ENCODE measurements at regions not wholly inside any gene's neighbourhood (a gene's known extent, or its start where the extent isn't known, plus 50 kb on each side); places are given as distances from the start of the nearest gene placed in this dataset.
A peak's percentile ranks its signal among the peaks of the same experiment; 100 is the strongest.

DNA sequence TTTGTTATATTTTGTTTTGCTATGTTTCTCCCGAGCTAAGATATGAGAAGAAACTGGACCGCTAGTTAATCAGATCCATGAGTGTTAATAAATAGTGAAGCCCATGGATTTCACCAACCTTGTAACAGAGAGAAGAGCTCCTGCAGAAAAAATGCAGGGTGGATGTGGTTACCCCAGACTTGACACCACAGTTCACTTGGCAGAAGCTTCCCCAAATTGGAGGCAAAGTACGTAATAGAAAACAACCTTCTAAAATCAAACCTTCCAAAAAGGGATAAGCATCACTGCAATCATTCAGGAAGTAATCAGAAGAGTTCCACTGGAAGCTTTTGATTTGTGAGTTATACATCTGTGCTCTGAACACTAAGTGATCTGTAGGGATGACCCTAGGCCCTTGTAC lies 267.5 kb downstream of the ACTL7B start:
- H3K9me3 ChIP-seq = no peaks in the 10 kb centered on the region
- TF ChIP-seq POLR2A (IDR thresholded peaks at IDR 0.05) = no peak
- no peak for TF ChIP-seq POLR2AphosphoS5 (IDR thresholded peaks at IDR 0.05; ENCODE audit: insufficient read depth in 1 of 2, low read depth in 1 of 2)
- TF ChIP-seq, protein P1, sequence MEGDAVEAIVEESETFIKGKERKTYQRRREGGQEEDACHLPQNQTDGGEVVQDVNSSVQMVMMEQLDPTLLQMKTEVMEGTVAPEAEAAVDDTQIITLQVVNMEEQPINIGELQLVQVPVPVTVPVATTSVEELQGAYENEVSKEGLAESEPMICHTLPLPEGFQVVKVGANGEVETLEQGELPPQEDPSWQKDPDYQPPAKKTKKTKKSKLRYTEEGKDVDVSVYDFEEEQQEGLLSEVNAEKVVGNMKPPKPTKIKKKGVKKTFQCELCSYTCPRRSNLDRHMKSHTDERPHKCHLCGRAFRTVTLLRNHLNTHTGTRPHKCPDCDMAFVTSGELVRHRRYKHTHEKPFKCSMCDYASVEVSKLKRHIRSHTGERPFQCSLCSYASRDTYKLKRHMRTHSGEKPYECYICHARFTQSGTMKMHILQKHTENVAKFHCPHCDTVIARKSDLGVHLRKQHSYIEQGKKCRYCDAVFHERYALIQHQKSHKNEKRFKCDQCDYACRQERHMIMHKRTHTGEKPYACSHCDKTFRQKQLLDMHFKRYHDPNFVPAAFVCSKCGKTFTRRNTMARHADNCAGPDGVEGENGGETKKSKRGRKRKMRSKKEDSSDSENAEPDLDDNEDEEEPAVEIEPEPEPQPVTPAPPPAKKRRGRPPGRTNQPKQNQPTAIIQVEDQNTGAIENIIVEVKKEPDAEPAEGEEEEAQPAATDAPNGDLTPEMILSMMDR (IDR thresholded peaks at IDR 0.05) = no peak
- H3K27ac ChIP-seq = no peak overlapping the region
- H3K27me3 ChIP-seq = no peaks in the 10 kb centered on the region
- H3K4me3 ChIP-seq = no peak overlapping the region
- H3K36me3 ChIP-seq = no peaks in the 10 kb centered on the region
- intact Hi-C loops (cut with DNase I) = no loop called here
- no peak for DNase-seq (ENCODE audit: extremely low spot score in 2 of 2)
- H3K4me1 ChIP-seq = peaks cover 16% of the 10 kb centered on the region

DNA sequence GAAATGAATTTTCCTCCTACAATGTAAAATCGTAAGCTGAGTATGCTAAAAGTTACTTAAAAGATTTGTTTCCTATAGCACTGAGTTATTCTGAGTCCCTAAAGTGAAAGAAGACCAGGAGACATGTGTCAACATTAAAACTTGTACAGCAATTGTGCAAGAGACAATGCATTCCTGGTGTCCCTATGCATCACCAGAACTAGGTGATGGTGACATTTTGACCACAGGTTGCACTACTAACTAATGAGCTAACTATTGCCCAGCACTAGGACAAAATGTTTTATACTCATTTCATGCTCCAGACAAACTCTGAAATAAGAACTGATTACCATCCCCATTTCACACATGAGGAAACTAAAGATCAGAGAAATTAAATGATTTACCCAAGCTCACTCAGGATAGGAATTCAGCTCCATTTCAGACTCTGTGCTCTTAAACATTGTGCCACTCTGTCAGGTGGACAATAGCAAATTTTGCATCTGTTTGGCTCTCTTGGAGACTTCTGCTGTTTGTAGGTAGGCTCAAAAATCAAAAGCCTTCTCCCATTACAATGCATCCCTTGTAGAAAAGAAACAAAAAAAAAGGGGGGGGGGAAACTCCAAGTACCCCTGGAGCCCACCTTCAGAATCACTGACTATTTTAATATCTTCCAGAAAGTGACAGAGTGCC lies 269.2 kb downstream of the ACTL7B start:
- Histone ChIP-seq H3K27ac (no peak overlapping the region), H3K27me3 (no peaks in the 10 kb centered on the region), H3K4me3 (no peak overlapping the region), H3K9me3 (no peaks in the 10 kb centered on the region), H3K4me1 (peaks cover 16% of the 10 kb centered on the region), H3K36me3 (no peaks in the 10 kb centered on the region)
- TF ChIP-seq POLR2A (IDR thresholded peaks at IDR 0.05) (no peak), POLR2AphosphoS5 (IDR thresholded peaks at IDR 0.05; ENCODE audit: insufficient read depth in 1 of 2, low read depth in 1 of 2) (no peak)
- TF ChIP-seq, protein P1 (IDR thresholded peaks at IDR 0.05) = no peak
- intact Hi-C loops (cut with DNase I) = no loop called here
- no peak for DNase-seq (ENCODE audit: extremely low spot score in 2 of 2)

DNA sequence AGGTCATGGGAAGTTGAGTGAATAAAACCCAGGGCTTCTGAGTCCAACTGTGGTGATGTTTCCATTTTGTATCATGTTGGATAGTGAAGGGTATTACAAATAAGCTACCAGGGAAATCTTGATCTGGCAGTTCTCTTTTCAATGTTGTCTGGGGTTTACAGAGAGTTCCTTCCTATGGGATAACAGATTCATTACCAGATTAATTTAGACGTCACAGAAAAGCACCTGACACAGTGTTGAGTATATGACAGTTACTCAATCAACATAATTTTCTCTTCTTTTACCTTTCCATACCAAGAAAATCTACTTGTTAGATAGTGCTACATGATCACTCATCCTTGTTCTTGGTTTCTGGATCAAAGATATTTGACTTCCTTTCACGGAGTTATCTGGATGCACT lies 270.9 kb downstream of the ACTL7B start:
- no peaks in the 10 kb centered on the region for H3K27me3 ChIP-seq
- H3K4me3 ChIP-seq = no peak overlapping the region
- H3K9me3 ChIP-seq = no peaks in the 10 kb centered on the region
- no peaks in the 10 kb centered on the region for H3K36me3 ChIP-seq
- TF ChIP-seq, protein P1 (IDR thresholded peaks at IDR 0.05) = no peak
- TF ChIP-seq POLR2AphosphoS5 (IDR thresholded peaks at IDR 0.05; ENCODE audit: insufficient read depth in 1 of 2, low read depth in 1 of 2) (no peak), POLR2A (IDR thresholded peaks at IDR 0.05) (no peak)
- no peak for DNase-seq (ENCODE audit: extremely low spot score in 2 of 2)
- intact Hi-C loops (cut with DNase I) = no loop called here
- peaks cover 16% of the 10 kb centered on the region for H3K4me1 ChIP-seq
- no peak overlapping the region for H3K27ac ChIP-seq

DNA sequence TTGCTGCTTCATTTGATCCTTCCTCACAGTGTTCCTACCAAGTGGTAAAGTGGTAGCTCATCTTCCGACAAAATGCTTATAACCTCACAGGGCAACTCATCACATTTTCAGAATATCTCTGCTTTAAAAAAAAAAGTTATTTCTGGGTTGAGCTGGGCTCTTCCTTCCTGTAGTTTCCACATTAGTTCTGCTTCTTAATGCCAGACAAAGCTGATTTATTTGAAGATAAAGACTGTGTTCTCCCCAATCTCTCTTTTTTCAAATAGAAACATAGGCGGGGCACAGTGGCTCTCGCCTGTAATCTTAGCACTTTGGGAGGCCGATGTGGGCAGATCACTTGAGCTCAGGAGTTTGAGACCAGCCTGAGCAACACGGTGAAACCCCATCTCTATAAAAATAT lies 273.1 kb downstream of the ACTL7B start:
- Histone ChIP-seq H3K4me1 (peaks cover 4% of the 10 kb centered on the region), H3K27me3 (no peaks in the 10 kb centered on the region), H3K36me3 (no peaks in the 10 kb centered on the region), H3K4me3 (no peak overlapping the region), H3K9me3 (no peaks in the 10 kb centered on the region), H3K27ac (no peak overlapping the region)
- intact Hi-C loops (cut with DNase I) = no loop called here
- DNase-seq (ENCODE audit: extremely low spot score in 2 of 2) = no peak
- TF ChIP-seq POLR2AphosphoS5 (IDR thresholded peaks at IDR 0.05; ENCODE audit: insufficient read depth in 1 of 2, low read depth in 1 of 2) = no peak
- no peak for TF ChIP-seq POLR2A (IDR thresholded peaks at IDR 0.05)
- TF ChIP-seq, protein P1 (IDR thresholded peaks at IDR 0.05) = no peak

DNA sequence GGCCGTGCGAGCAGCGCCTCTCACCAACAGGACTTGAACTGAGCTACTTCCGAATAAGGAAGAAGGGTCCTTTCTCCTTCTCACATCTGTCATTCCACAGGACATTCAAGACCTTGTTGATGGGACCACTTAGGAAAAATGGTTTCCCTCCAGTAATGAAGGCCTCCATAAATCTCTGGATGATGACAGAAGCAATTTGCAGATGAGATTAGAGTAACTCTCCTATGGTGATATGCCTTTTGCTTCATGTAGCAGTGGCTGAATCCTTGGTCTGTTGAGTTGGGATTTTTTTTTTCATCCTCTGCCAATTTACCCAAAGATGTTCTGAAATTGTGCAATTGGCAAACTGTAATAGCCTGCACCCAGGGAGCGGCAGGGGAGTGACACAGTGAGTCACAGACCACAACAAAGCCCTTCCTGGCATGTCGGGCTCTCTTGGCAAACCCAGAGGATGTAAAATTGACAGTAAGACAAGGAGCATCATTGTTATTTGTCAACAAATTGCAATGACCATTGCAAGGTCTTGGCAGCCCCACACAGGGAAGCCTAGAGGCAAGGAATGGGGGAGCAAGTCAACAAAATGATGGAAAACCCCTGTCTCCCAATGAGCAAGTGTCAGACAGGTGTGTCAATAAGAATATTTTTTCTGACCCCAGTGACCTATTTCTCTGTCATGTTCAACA lies 275.9 kb downstream of the ACTL7B start:
- intact Hi-C loops (cut with DNase I) = no loop called here
- H3K36me3 ChIP-seq = no peaks in the 10 kb centered on the region
- TF ChIP-seq POLR2AphosphoS5 (IDR thresholded peaks at IDR 0.05; ENCODE audit: insufficient read depth in 1 of 2, low read depth in 1 of 2) (peak in 1 of 2 donors; percentile 75), POLR2A (IDR thresholded peaks at IDR 0.05) (no peak)

More for the DNA sequence above, 275.9 kb downstream of the ACTL7B start:
- DNase-seq (ENCODE audit: extremely low spot score in 2 of 2) = no peak
- H3K4me1 ChIP-seq = peaks cover 4% of the 10 kb centered on the region
- H3K9me3 ChIP-seq = no peaks in the 10 kb centered on the region
- H3K27me3 ChIP-seq = no peaks in the 10 kb centered on the region
- H3K27ac ChIP-seq = no peak overlapping the region
- no peak overlapping the region for H3K4me3 ChIP-seq

All from vagina (tissue), 2 donors.